ENCODE measurements at regions not wholly inside any gene's neighbourhood (a gene's known extent, or its start where the extent isn't known, plus 50 kb on each side); places are given as distances from the start of the nearest gene placed in this dataset.

DNA sequence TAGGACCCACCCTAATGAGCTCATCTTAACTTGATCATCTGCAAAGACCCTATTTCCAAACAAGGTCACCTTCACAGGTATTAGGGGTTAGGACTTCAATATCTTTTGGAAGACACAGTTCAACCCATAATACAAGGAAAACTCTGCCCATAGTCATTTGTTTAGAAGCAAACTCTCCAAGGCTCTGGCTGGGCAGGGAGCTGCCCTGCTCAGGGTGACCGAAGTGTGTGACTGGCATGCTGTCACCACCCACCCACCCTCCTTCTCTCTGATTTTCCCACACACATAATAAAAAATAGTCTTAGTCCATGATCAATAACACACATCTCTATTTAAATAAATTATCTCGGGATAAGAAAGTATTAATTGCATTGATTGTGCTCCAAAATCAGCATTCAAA lies 161.1 kb downstream of the KCTD15 start:
- TF ChIP-seq CTCF (IDR thresholded peaks at IDR 0.05; ENCODE audit: partially characterized antibody, unreplicated experiment): no peak
- no peak overlapping the region for H3K27ac Mint-ChIP-seq (ENCODE audit: unreplicated experiment)
- peaks cover 3% of the 10 kb centered on the region for H3K27me3 Mint-ChIP-seq (ENCODE audit: unreplicated experiment)
- no peaks in the 10 kb centered on the region for H3K36me3 Mint-ChIP-seq (ENCODE audit: unreplicated experiment)
- H3K4me1 Mint-ChIP-seq (ENCODE audit: low read depth, unreplicated experiment): no peaks in the 10 kb centered on the region
- DNase-seq: no peak
- no peak overlapping the region for H3K4me3 Mint-ChIP-seq (ENCODE audit: unreplicated experiment)
- peaks cover 4% of the 10 kb centered on the region for H3K9me3 Mint-ChIP-seq (ENCODE audit: unreplicated experiment)

- no peak for TF ChIP-seq CTCF (IDR thresholded peaks at IDR 0.05; ENCODE audit: partially characterized antibody, unreplicated experiment)
- H3K27ac Mint-ChIP-seq (ENCODE audit: unreplicated experiment): no peak overlapping the region
- no peak overlapping the region for H3K4me3 Mint-ChIP-seq (ENCODE audit: unreplicated experiment)
- H3K4me1 Mint-ChIP-seq (ENCODE audit: low read depth, unreplicated experiment): no peaks in the 10 kb centered on the region
- no peaks in the 10 kb centered on the region for H3K9me3 Mint-ChIP-seq (ENCODE audit: unreplicated experiment)
- H3K27me3 Mint-ChIP-seq (ENCODE audit: unreplicated experiment): peaks cover 3% of the 10 kb centered on the region
- DNase-seq: no peak
- H3K36me3 Mint-ChIP-seq (ENCODE audit: unreplicated experiment): no peaks in the 10 kb centered on the region
Observed at GRCh38 chr19:33960566-33960965, 163.9 kb downstream of the KCTD15 start.

DNA sequence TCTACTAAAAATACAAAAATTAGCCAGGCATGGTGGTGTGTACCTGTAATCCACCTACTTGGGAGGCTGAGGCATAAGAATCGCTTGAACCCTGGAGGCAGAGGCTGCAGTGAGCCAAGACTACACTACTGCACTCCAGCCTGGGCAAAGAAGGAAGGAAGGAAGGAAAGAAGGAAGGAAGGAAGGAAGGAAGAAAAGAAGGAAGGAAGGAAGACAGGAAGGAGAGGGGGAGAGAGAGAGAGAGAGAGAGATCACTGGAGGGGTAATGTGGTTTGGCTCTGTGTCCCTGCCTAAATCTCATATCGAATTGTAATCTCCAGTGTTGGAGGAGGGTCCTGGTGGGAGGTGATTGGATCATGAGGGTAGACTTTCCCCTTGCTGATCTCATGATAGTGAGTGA lies 165.5 kb downstream of the KCTD15 start:
- H3K4me1 Mint-ChIP-seq (ENCODE audit: low read depth, unreplicated experiment): no peaks in the 10 kb centered on the region
- peaks cover 5% of the 10 kb centered on the region for H3K36me3 Mint-ChIP-seq (ENCODE audit: unreplicated experiment)
- H3K27ac Mint-ChIP-seq (ENCODE audit: unreplicated experiment): no peak overlapping the region
- no peak for DNase-seq
- no peak for TF ChIP-seq CTCF (IDR thresholded peaks at IDR 0.05; ENCODE audit: partially characterized antibody, unreplicated experiment)
- H3K27me3 Mint-ChIP-seq (ENCODE audit: unreplicated experiment): peaks cover 3% of the 10 kb centered on the region
- H3K9me3 Mint-ChIP-seq (ENCODE audit: unreplicated experiment): peaks cover 2% of the 10 kb centered on the region
- no peak overlapping the region for H3K4me3 Mint-ChIP-seq (ENCODE audit: unreplicated experiment)

- Mint-ChIP-seq H3K4me3 (ENCODE audit: unreplicated experiment) (no peak overlapping the region), H3K27ac (ENCODE audit: unreplicated experiment) (no peak overlapping the region), H3K9me3 (ENCODE audit: unreplicated experiment) (peaks cover 2% of the 10 kb centered on the region), H3K4me1 (ENCODE audit: low read depth, unreplicated experiment) (no peaks in the 10 kb centered on the region), H3K36me3 (ENCODE audit: unreplicated experiment) (peaks cover 6% of the 10 kb centered on the region), H3K27me3 (ENCODE audit: unreplicated experiment) (peaks cover 3% of the 10 kb centered on the region)
- no peak for TF ChIP-seq CTCF (IDR thresholded peaks at IDR 0.05; ENCODE audit: partially characterized antibody, unreplicated experiment)
- no peak for DNase-seq
Observed at GRCh38 chr19:33963514-33963913, 166.8 kb downstream of the KCTD15 start.

DNA sequence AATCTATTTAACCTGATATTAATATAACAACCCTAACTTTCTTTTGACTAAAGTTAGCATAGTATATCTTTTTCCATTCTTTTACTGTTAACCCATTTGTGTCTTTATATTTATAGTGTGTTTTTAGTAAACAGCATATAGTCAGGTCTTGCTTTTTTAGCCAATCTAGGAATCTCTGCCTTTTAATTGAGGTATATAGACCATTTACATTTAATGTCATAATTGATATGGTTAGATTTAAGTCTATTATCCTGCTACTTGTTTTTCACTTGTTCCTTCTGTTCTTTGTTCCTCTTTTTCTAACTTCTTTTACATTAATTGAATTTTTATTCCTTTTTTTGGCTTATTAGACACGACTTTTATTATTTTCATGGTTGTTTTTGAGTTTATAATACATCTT lies 174.4 kb downstream of the KCTD15 start:
- Mint-ChIP-seq H3K4me1 (ENCODE audit: low read depth, unreplicated experiment) (no peaks in the 10 kb centered on the region), H3K36me3 (ENCODE audit: unreplicated experiment) (peaks cover 19% of the 10 kb centered on the region), H3K27ac (ENCODE audit: unreplicated experiment) (no peak overlapping the region), H3K27me3 (ENCODE audit: unreplicated experiment) (no peaks in the 10 kb centered on the region), H3K9me3 (ENCODE audit: unreplicated experiment) (peaks cover 3% of the 10 kb centered on the region), H3K4me3 (ENCODE audit: unreplicated experiment) (no peak overlapping the region)
- DNase-seq: no peak
- TF ChIP-seq CTCF (IDR thresholded peaks at IDR 0.05; ENCODE audit: partially characterized antibody, unreplicated experiment): no peak
